H9 (cell line): ENCODE measurements at regions not wholly inside any gene's neighbourhood (a gene's known extent, or its start where the extent isn't known, plus 50 kb on each side); places are given as distances from the start of the nearest gene placed in this dataset.

ENCODE experiments used
- DNase-seq: peaks from one replicate; pipeline ENCODE4 v3.0.0-alpha.2; 2017
- H2AFZ ChIP-seq: one replicate; pipeline ENCODE4 v1.6.1; 2013; ENCODE audit warnings: mild to moderate bottlenecking, low read length, control low read depth, moderate library complexity
- H2AK5ac ChIP-seq: 2 replicates; pipeline ENCODE4 v1.6.1; 2013; ENCODE audit warnings: low read length, control low read depth, mixed read lengths; ENCODE audit not compliant: insufficient read length
- H2BK120ac ChIP-seq: one replicate; pipeline ENCODE4 v1.6.1; 2013; ENCODE audit warnings: low read depth, mild to moderate bottlenecking, low read length, control low read depth, inconsistent platforms; ENCODE audit not compliant: poor library complexity, severe bottlenecking
- H2BK12ac ChIP-seq: 2 replicates; pipeline ENCODE4 v1.6.1; 2013; ENCODE audit warnings: low read length, control low read depth, mixed read lengths, low read depth; ENCODE audit not compliant: insufficient read length
- H2BK15ac ChIP-seq: 2 replicates; pipeline ENCODE4 v1.6.1; 2013; ENCODE audit warnings: low read depth, low read length, control low read depth
- H2BK20ac ChIP-seq: one replicate; pipeline ENCODE4 v1.6.1; 2013; ENCODE audit warnings: low read depth, mild to moderate bottlenecking, low read length, control low read depth, inconsistent platforms; ENCODE audit not compliant: poor library complexity, severe bottlenecking
- H2BK5ac ChIP-seq: 2 replicates; pipeline ENCODE4 v1.6.1; 2013; ENCODE audit warnings: low read length, control low read depth, mixed read lengths; ENCODE audit not compliant: insufficient read length
- H3K14ac ChIP-seq: 2 replicates; pipeline ENCODE4 v1.6.1; 2013; ENCODE audit warnings: low read length, control low read depth; ENCODE audit not compliant: insufficient read depth
- H3K18ac ChIP-seq: 2 replicates; pipeline ENCODE4 v1.6.1; 2013; ENCODE audit warnings: low read depth, mild to moderate bottlenecking, mixed read lengths, low read length, control low read depth; ENCODE audit not compliant: insufficient read length
- H3K23ac ChIP-seq: 2 replicates; pipeline ENCODE4 v1.6.1; 2013; ENCODE audit warnings: low read length, control low read depth, mixed read lengths, low read depth; ENCODE audit not compliant: insufficient read length
- H3K23me2 ChIP-seq: 2 replicates; pipeline ENCODE4 v1.6.1; 2013; ENCODE audit warnings: low read depth, mild to moderate bottlenecking, mixed read lengths, low read length, control low read depth; ENCODE audit not compliant: insufficient read length, poor library complexity, severe bottlenecking
- H3K27ac ChIP-seq: 2 replicates; pipeline ENCODE4 v1.5.1; 2013; ENCODE audit warnings: low read length, control low read depth, mixed read lengths, low read depth; ENCODE audit not compliant: insufficient read length
- H3K27me3 ChIP-seq: 2 replicates; pipeline ENCODE4 v1.6.1; 2013; ENCODE audit warnings: low read length, control low read depth, inconsistent platforms; ENCODE audit not compliant: insufficient read depth
- H3K4ac ChIP-seq: 2 replicates; pipeline ENCODE4 v1.6.1; 2013; ENCODE audit warnings: low read depth, mild to moderate bottlenecking, control low read depth, inconsistent platforms, low read length, moderate library complexity
- H3K4me1 ChIP-seq: 2 replicates; pipeline ENCODE4 v1.6.1; 2013; ENCODE audit warnings: low read length, control low read depth, inconsistent platforms; ENCODE audit not compliant: insufficient read depth
- H3K4me2 ChIP-seq: 2 replicates; pipeline ENCODE4 v1.6.1; 2013; ENCODE audit warnings: low read length, control low read depth, mixed read lengths; ENCODE audit not compliant: insufficient read length, insufficient read depth
- H3K56ac ChIP-seq: 2 replicates; pipeline ENCODE4 v1.6.1; 2013; ENCODE audit warnings: low read depth, mild to moderate bottlenecking, mixed read lengths, low read length, control low read depth; ENCODE audit not compliant: insufficient read length
- H3K79me1 ChIP-seq: 2 replicates; pipeline ENCODE4 v1.6.1; 2013; ENCODE audit warnings: low read depth, mild to moderate bottlenecking, moderate library complexity, low read length, control low read depth, inconsistent platforms; ENCODE audit not compliant: insufficient read depth, poor library complexity, severe bottlenecking
- H3K79me2 ChIP-seq: 2 replicates; pipeline ENCODE4 v1.6.1; 2013; ENCODE audit warnings: low read length, control low read depth, inconsistent platforms; ENCODE audit not compliant: insufficient read depth
- H3K9ac ChIP-seq: 2 replicates; pipeline ENCODE4 v1.6.1; 2013; ENCODE audit warnings: low read length, control low read depth, mixed read lengths; ENCODE audit not compliant: insufficient read length; ENCODE audit errors: extremely low read depth
- H3K9me3 ChIP-seq: one replicate; pipeline ENCODE4 v1.6.1; 2013; ENCODE audit warnings: low read depth, low read length, inconsistent platforms; ENCODE audit not compliant: control insufficient read depth
- H3T11ph ChIP-seq: one replicate; pipeline ENCODE4 v1.6.1; 2013; ENCODE audit warnings: mild to moderate bottlenecking, low read length, control low read depth, inconsistent platforms
- H4K20me1 ChIP-seq: one replicate; pipeline ENCODE4 v1.6.1; 2013; ENCODE audit not compliant: control insufficient read depth, insufficient read length, insufficient read depth
- H4K5ac ChIP-seq: 2 replicates; pipeline ENCODE4 v1.6.1; 2013; ENCODE audit warnings: low read depth, mild to moderate bottlenecking, mixed read lengths, low read length, control low read depth; ENCODE audit not compliant: insufficient read length
- H4K8ac ChIP-seq: replicated peaks from 2 replicates; pipeline ENCODE4 v1.6.1; 2013; ENCODE audit warnings: low read length, control low read depth, mixed read lengths, low read depth; ENCODE audit not compliant: insufficient read length
- H4K91ac ChIP-seq: 2 replicates; pipeline ENCODE4 v1.6.1; 2013; ENCODE audit warnings: low read depth, mild to moderate bottlenecking, moderate library complexity, mixed read lengths, low read length, control low read depth; ENCODE audit not compliant: insufficient read length
- H3K27ac Mint-ChIP-seq, 3 experiments: 2 replicates in 2 of 3; 3 replicates in 1 of 3; pipeline ENCODE4 v1.8.0; 2020 to 2021; ENCODE audit warnings: mixed read lengths in 3 of 3, mild to moderate bottlenecking in 1 of 3, moderate library complexity in 1 of 3
- H3K27me3 Mint-ChIP-seq: 2 replicates; pipeline ENCODE4 v1.8.0; 2021; ENCODE audit warnings: low read depth, mild to moderate bottlenecking, moderate library complexity, mixed read lengths
- H3K36me3 Mint-ChIP-seq, 3 experiments: 2 replicates in 2 of 3; 3 replicates in 1 of 3; pipeline ENCODE4 v1.8.0; 2020 to 2021; ENCODE audit warnings: low read depth in 3 of 3, mixed read lengths in 3 of 3; ENCODE audit not compliant: insufficient read depth in 1 of 3
- H3K4me1 Mint-ChIP-seq, 2 experiments: 2 replicates each; pipeline ENCODE4 v1.8.0; 2020; ENCODE audit warnings: mixed read lengths in 2 of 2
- H3K4me3 Mint-ChIP-seq, 2 experiments: 2 replicates in 1 of 2; 3 replicates in 1 of 2; pipeline ENCODE4 v1.8.0; 2020 to 2021; ENCODE audit warnings: mild to moderate bottlenecking in 2 of 2, mixed read lengths in 2 of 2, moderate library complexity in 1 of 2
- H3K9me3 Mint-ChIP-seq, 2 experiments: 2 replicates in 1 of 2; 3 replicates in 1 of 2; pipeline ENCODE4 v1.8.0; 2020; ENCODE audit warnings: mild to moderate bottlenecking in 2 of 2, mixed read lengths in 2 of 2, moderate library complexity in 1 of 2
- CTCF ChIP-seq: fragments of 200-600 bp; sonication (generic); conservative IDR thresholded peaks from 3 replicates; pipeline ENCODE4 v1.8.0; 2021; ENCODE audit warnings: antibody characterized with exemption, mild to moderate bottlenecking
- WGBS: extraction: QIAGEN DNeasy Blood & Tissue Kit; methylation state at CpG from one replicate; pipeline ENCODE4 v1.1.7; 2013; ENCODE audit warnings: missing lambda C conversion rate, low lambda C conversion rate, mixed read lengths; ENCODE audit not compliant: insufficient read length; ENCODE audit errors: extremely low coverage; 5-methylcytosine and 5-hydroxymethylcytosine counted together

- Histone ChIP-seq H3K18ac (no peak overlapping the region), H3K23ac (no peak overlapping the region), H3K4me1 (0 out of 2 replicates have a peak, but pooled peaks cover 2% of the 10 kb centered on the region), H3K23me2 (no peaks in the 10 kb centered on the region), H3K79me2 (no peaks in the 10 kb centered on the region), H2BK5ac (no peak overlapping the region), H3K27ac (no peak overlapping the region), H3K79me1 (no peaks in the 10 kb centered on the region), H3K14ac (no peak overlapping the region), H3T11ph (no peak overlapping the region), H4K91ac (no peak overlapping the region), H2AFZ (no peak overlapping the region), H2BK12ac (no peak overlapping the region), H3K4me2 (no peak overlapping the region), H4K5ac (no peak overlapping the region), H3K27me3 (no peaks in the 10 kb centered on the region), H2BK20ac (no peak overlapping the region), H2AK5ac (no peak overlapping the region), H3K4ac (no peak overlapping the region), H3K9ac (no peak overlapping the region), H3K56ac (no peak overlapping the region), H2BK15ac (no peak overlapping the region), H3K9me3 (no peaks in the 10 kb centered on the region), H2BK120ac (no peak overlapping the region), H4K8ac (no peak overlapping the region), H4K20me1 (no peaks in the 10 kb centered on the region)
- Mint-ChIP-seq H3K4me1 (peaks cover 6 to 9% of the 10 kb centered on the region in 2 experiments), H3K27ac (no peak overlapping the region), H3K4me3 (no peak overlapping the region), H3K36me3 (no peaks in the 10 kb centered on the region), H3K27me3 (peaks cover 4% of the 10 kb centered on the region; the same call in 1 of the 2 replicates), H3K9me3 (no peaks in the 10 kb centered on the region)
- WGBS: no CpG with 5 or more reads among the region's 1 CpG
- TF ChIP-seq CTCF: no peak
- DNase-seq: no peak
Measured at GRCh38 chr14:22487941-22488340, 101.1 kb downstream of the DAD1 start.
